ENCODE measurements at regions not wholly inside any gene's neighbourhood (a gene's known extent, or its start where the extent isn't known, plus 50 kb on each side); places are given as distances from the start of the nearest gene placed in this dataset.

DNA sequence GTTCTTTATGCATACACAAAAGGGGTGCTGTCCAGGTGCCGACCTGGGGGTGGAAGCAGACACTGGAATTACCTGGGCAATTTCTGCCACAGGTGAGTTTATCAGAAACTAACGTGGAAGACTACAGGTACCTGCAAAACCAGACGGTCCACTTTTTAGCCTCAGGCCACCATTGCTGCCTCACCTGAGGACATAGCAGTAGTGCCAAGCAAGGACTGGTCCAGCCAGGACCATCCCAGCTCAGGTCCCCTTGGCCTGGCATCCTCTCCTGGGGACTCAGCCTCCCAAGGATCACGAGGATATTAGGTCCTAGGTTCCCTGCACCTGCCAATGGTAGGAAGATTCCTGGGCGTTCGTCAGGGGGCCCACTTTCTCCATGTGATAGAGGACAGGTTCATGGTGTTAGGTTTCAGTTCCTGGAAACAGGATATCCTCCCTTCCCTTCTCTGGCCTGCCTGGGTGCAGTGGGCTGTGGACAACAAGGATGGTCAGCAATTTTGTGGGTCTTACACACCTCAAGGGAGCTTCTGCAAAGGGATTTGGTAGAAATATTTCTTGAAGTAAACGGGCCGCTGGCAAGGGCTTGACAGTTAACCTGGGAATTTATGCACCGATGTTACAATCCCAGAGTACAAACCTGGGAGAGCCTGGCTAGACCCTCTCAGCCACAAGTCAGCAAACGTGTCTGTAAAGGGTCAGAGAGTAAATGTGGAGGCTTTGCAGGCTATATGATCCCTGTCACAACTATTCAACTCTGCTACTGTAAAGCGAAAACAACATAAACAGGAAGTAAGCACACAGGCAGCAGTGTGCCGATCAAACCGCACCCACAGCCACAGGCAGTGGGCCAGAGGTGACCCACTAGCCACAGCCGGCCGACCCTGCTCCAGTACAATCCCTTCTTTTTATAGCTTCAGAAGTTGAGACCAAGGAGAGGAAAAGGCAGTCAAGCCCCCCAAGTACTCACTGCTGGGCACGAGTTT is 71.4 kb upstream of the RAB4A start:
- TF ChIP-seq, protein P1, sequence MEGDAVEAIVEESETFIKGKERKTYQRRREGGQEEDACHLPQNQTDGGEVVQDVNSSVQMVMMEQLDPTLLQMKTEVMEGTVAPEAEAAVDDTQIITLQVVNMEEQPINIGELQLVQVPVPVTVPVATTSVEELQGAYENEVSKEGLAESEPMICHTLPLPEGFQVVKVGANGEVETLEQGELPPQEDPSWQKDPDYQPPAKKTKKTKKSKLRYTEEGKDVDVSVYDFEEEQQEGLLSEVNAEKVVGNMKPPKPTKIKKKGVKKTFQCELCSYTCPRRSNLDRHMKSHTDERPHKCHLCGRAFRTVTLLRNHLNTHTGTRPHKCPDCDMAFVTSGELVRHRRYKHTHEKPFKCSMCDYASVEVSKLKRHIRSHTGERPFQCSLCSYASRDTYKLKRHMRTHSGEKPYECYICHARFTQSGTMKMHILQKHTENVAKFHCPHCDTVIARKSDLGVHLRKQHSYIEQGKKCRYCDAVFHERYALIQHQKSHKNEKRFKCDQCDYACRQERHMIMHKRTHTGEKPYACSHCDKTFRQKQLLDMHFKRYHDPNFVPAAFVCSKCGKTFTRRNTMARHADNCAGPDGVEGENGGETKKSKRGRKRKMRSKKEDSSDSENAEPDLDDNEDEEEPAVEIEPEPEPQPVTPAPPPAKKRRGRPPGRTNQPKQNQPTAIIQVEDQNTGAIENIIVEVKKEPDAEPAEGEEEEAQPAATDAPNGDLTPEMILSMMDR (IDR thresholded peaks at IDR 0.05; ENCODE audit: low read depth, low read length), result no peak
- TF ChIP-seq EZH2phosphoT487 (IDR thresholded peaks at IDR 0.05; ENCODE audit: low read depth), result no peak

Measured in OCI-LY3 (cell line).